Tibial nerve (tissue), 4 donors: ENCODE measurements at regions not wholly inside any gene's neighbourhood (a gene's known extent, or its start where the extent isn't known, plus 50 kb on each side); places are given as distances from the start of the nearest gene placed in this dataset.

Source experiments
- CTCF ChIP-seq, 5 experiments: fragments of 200-600 bp in 3 of 5; fragments of 450-650 bp in 2 of 5; sonication (generic) in 3 of 5; IDR thresholded peaks; one replicate each; pipeline ENCODE4 v1.5.1; 2016 to 2019; ENCODE audit warnings: antibody characterized with exemption in 5 of 5, mild to moderate bottlenecking in 3 of 5, moderate library complexity in 2 of 5
- EP300 ChIP-seq, 2 donors: sonication (generic); formaldehyde crosslinking; IDR thresholded peaks; one replicate each; pipeline ENCODE4 v1.6.1; 2017; ENCODE audit warnings: antibody characterized with exemption in 2 of 2, mild to moderate bottlenecking in 1 of 2
- POLR2A ChIP-seq, 2 donors: fragments of 450-650 bp; IDR thresholded peaks; one replicate each; pipeline ENCODE4 v1.6.1; 2017; ENCODE audit warnings: antibody characterized with exemption in 2 of 2, mild to moderate bottlenecking in 2 of 2, moderate library complexity in 2 of 2

GRCh38 chr7:125820495-125820894, 890.9 kb upstream of the POT1 start:
- TF ChIP-seq CTCF (IDR thresholded peaks at IDR 0.05) (no peak), POLR2A (IDR thresholded peaks at IDR 0.05) (no peak), EP300 (IDR thresholded peaks at IDR 0.05) (no peak)
